ENCODE measurements at regions not wholly inside any gene's neighbourhood (a gene's known extent, or its start where the extent isn't known, plus 50 kb on each side); places are given as distances from the start of the nearest gene placed in this dataset.
A peak's percentile ranks its signal among the peaks of the same experiment; 100 is the strongest.

- no peak for DNase-seq (ENCODE audit: low read depth)
These were observed 304.4 kb upstream of the C2CD4B start for GRCh38 chr15:62469478-62469873.

DNA sequence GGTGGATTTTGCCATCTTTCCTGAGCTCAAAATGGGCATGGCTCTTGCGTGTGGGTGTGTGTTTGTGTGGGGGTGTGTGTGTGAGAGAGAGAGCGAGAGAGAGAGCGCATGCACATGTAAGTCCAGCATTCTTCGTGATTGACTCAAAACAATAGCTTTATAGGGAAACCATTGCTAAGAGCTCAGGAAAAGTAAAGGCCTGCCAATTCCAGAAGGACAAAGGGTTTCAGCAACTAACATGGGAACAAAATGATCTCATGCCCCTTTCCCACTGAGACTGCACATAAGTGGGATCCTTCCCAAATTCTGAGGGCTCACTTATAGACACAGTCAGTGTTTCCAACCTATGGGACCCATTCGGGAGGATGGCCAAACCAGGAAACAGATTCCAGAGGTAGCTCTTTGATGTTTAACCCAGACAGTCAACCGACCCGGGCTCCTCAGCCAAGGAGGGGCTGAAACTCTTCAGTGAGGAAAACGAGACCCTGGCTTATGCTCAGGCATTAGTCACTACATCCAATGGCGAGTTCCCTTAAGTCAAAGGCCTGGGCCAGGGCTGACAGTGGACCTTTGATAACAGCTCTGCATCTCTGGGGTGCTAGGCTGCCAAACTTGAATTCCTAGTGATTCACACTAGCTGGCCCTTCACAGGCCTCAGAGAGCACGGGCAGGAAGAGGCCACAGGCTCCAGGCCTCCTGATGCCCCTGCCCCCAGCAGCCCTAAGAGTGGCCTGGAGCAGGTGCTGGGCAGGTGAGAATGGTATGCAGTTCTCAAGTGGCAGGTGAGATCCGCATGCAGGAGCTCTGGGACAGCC, 305.0 kb upstream of the C2CD4B start:
- DNase-seq (ENCODE audit: low read depth) = peak; percentile 85

DNA sequence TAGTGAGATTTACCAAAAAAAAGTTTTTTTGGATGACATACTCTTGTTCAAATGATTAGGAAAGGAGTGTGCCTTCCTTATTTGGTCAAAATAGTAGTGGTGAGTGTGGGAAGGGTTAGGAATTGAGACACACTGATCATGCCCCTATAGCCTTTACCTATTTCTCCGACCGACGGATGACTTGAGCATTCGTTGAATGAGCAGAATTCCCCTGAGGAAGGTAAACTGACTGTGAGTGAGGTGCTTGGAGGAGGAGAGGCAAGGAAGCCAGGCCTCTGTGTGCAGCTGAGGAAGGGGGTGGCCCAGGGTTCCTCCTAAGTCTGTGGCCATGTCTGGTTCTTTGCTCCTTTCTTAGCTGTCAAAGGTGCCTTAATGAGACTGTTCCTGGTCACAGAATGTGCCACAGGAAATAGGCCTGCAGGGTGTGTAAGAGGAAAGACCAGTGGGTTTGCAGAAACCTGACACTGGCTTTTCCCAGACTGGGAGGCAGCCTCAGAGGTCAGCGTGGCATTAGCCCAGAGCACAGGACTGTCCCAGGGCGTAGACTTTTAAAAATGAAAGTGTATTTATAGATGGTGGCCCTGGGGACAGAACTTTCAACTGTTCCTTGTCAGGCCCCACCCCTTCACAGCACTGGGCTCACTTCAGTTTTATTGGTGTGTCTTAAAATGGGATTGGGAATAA, 307.7 kb upstream of the C2CD4B start:
- peak; percentile 79 for DNase-seq (ENCODE audit: low read depth)

- no peak for DNase-seq (ENCODE audit: low read depth)
These were observed 309.1 kb upstream of the C2CD4B start for GRCh38 chr15:62474021-62474770.

GRCh38 chr15:62474771-62475124, 309.7 kb upstream of the C2CD4B start:
- DNase-seq (ENCODE audit: low read depth) = peak; percentile 15

DNA sequence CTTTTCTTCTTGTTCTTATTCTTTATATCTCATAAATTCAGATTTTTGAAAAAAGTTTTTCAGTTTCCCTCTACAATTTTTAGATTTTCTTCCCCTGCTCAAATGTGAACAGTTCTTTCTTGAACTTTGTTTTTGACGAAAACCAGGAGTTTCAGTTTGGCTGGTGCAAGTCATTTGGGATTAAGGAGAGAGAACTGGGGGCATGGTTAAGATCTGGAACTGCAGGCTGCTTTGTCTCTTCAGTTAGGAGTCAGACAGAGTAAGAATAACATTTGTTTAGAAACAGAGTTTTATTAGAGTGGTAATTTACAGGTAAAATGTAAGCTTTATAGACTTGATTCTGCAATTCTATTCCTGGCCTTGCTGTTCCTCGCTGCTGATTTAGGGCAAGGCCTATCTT, 310.5 kb upstream of the C2CD4B start:
- DNase-seq (ENCODE audit: low read depth) = no peak

DNA sequence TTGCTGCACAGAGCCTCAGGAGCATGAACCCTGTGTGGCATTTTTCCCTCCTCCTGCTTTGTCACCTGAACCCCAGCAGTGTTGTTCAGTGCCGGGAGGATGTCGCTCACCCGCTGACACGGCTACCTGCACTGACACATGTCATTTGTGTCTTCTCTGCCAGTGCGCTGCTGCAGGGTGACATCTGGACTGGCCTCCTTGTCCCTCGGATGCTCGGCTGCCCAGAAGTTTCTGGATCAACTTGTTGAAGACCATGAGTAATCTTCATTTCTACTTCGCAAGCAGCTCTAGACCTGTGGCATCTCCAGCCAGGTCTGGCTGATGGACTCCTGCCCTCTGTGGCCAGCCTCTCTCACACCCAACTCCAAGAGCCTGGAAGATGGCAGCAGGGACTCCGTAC, 311.1 kb upstream of the C2CD4B start:
- no peak for DNase-seq (ENCODE audit: low read depth)

DNA sequence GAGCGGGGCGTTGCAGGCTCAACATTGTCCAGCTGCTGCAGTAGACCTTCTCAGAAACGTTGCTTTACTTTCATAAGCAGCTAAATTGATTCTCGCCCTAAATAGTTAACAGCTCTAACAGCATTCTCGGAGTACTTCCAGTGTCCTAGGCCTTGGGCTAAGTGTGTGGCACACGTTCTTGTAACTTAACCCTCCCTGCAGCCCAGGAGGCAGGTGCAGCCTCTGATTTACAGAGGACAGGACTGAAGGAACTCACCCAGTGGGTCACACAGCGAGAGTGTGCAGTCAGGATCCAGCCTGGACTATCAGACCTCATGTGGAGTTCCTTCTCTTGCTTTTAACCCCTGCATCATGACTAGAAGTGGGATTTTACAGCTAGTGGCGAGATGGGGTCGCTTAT, 312.8 kb upstream of the C2CD4B start:
- DNase-seq (ENCODE audit: low read depth) = no peak

GRCh38 chr15:62482785-62483429, 317.8 kb upstream of the C2CD4B start:
- DNase-seq (ENCODE audit: low read depth) = peak; percentile 31

- no peak for DNase-seq (ENCODE audit: low read depth)
These were observed 318.7 kb upstream of the C2CD4B start for GRCh38 chr15:62483814-62484213.

GRCh38 chr15:62485170-62485720, 320.2 kb upstream of the C2CD4B start:
- DNase-seq (ENCODE audit: low read depth) = no peak

GRCh38 chr15:62486041-62486440, 321.0 kb upstream of the C2CD4B start:
- DNase-seq (ENCODE audit: low read depth) = no peak

DNA sequence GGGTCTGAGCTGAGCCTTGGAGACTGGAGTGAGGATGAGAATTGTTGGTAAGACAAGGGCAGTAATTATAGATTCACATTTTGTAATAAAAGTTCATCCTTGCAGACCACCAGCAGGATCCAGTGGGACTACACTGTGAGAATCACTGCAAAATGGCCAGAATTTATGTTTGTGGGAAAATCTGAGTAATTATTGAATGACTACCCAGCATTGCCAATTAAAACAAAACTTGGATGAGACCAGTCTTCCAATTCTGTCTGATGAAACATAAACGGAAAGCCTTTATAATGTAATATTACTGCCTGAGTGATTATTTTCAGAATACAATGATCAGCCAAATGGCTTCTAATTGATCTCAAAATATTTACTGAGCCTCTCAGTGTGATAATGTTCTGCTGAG, 323.3 kb upstream of the C2CD4B start:
- no peak for DNase-seq (ENCODE audit: low read depth)

GRCh38 chr15:62491642-62492041, 326.6 kb upstream of the C2CD4B start:
- no peak for DNase-seq (ENCODE audit: low read depth)

- DNase-seq (ENCODE audit: low read depth) = no peak
These were observed 327.8 kb upstream of the C2CD4B start for GRCh38 chr15:62492900-62493299.

DNA sequence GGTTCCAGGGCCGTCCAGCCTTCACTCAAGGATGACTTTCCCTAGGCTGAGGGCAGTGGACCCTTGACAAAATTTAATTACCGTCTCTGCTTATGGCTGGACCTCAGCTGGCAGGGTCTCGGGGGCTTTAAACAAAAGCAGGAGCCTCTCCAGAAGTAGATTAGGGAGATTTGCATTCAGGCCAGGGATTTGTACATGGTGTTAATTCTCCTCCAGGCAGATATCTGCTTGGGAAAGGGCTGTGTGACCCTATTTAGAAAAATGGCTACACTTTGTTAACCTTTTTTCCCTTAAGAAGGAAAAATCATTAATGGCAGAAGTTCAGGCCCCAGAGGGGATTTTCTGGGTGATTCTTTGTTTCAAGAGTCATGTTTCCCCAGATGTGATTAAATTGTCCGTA, 329.1 kb upstream of the C2CD4B start:
- DNase-seq (ENCODE audit: low read depth) = no peak

DNA sequence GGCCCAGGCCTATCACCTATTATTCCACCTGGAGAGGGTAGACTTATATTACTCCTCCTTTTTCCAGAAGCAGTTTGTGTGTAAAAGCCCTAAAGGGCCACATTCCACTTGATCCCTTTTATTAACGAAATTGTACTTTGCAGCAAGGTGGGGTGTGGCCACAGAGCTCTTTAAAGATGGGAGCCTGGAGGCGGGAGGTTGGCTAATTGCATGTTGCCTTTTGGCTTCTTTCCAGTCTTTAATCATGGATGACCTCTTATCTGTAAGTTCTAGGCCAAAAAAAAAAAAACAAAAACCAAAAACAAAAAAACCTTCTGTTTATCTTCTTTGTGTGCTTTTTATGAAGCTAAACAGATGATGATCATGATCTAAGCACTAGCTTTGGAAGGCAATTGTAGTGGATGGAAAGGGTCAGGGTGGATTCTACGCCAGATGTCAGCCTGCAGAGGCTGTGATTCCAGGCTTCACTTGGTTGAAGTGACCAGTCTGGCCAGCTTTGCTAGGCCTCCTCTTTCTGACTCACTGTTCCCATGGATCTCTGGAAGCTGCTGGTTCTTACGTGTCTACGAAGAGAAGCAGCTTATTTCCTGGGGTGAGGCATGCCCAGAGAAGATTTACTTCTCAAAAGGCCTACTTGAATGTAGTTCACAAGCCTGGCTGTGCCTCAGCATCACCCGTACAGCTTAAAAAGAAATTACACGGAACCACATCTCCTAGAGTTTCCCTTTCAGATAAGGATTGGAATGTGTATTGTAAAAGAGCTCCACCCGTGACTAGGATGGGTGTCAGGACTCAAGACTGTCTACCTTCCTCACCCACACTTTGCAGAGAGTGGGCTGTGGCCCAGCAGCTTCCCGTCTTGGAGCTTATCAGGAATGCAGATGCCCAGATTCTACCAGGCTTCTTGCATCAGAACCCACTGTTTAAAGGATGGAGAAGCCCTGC, 330.9 kb upstream of the C2CD4B start:
- peak; percentile 25 for DNase-seq (ENCODE audit: low read depth)

GRCh38 chr15:62497356-62497755, 332.3 kb upstream of the C2CD4B start:
- no peak for DNase-seq (ENCODE audit: low read depth)

- no peak for DNase-seq (ENCODE audit: low read depth)
These were observed 333.2 kb upstream of the C2CD4B start for GRCh38 chr15:62498278-62498677.

DNA sequence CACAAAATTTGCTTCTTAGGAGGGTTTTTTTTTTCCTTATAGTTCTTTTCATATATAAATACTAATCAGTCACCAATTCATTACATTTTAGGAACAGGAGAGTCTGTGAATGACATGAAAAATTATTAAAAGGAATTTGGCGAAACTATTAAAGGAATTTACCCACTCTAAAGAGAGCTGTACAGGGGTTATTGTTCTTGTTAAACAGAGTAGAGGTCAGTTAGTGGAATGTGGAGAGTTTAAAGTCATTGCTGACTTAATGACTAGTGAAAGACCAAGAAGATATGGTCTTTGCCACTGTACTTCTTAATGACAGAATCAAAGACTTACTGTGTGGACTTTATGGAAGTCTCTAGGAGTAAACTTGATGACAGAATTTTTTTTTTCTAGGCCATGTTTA, 333.6 kb upstream of the C2CD4B start:
- no peak for DNase-seq (ENCODE audit: low read depth)

- no peak for DNase-seq (ENCODE audit: low read depth)
These were observed 335.2 kb upstream of the C2CD4B start for GRCh38 chr15:62500325-62500724.

Measured in M059J (cell line).